ENCODE measurements at regions not wholly inside any gene's neighbourhood (a gene's known extent, or its start where the extent isn't known, plus 50 kb on each side); places are given as distances from the start of the nearest gene placed in this dataset.
"Not testable (repeated sequence)": the region's sequence is repeated elsewhere in the genome, so short reads cannot be mapped to it uniquely, and the experiment has no call there.

GRCh38 chr20:22055981-22056380 is 350.5 kb downstream of the PAX1 start:
- intact Hi-C loops (cut with DNase I): no loop called here
- DNase-seq (ENCODE audit: low spot score): no peak

DNA sequence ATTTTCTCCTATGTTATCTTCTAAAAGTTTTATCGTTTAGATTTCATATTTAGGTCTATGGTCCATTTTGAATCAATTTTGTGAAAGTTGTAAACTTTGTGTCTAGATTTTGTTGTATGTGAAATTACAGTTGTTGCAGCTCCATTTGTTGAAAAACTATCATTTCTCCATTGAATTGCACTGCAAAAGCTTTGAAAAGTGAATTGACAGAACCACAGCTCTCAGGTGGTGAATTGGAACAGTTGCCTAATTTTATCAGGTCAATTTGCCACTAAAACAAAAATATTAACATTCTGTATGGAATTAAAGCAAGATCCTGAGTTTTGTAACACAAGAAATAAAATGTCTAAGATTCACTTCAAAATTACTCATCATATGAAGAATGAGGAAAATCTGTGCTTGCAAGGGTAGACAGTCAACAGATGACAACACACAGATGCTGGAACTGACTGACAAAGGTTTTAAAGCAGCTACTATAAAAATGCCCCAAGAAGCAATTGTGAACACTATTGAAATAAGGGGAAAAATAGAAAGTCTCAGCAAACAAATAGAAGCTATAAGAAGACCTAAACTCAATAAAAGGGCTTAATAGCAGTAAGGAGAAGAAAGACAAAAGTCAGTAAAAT is 346.7 kb downstream of the PAX1 start:
- no peak for DNase-seq (ENCODE audit: low spot score)
- intact Hi-C loops (cut with DNase I): no loop called here

GRCh38 chr20:22045956-22046507 is 340.6 kb downstream of the PAX1 start:
- intact Hi-C loops (cut with DNase I): not testable (repeated sequence)

GRCh38 chr20:22027423-22027822 is 322.0 kb downstream of the PAX1 start:
- intact Hi-C loops (cut with DNase I): no loop called here
- no peak for DNase-seq (ENCODE audit: low spot score)

More at GRCh38 chr20:22045956-22046507, 340.6 kb downstream of the PAX1 start:
- DNase-seq (ENCODE audit: low spot score): not testable (repeated sequence)

GRCh38 chr20:22020201-22020600 is 314.7 kb downstream of the PAX1 start:
- intact Hi-C loops (cut with DNase I): no loop called here
- DNase-seq (ENCODE audit: low spot score): no peak

DNA sequence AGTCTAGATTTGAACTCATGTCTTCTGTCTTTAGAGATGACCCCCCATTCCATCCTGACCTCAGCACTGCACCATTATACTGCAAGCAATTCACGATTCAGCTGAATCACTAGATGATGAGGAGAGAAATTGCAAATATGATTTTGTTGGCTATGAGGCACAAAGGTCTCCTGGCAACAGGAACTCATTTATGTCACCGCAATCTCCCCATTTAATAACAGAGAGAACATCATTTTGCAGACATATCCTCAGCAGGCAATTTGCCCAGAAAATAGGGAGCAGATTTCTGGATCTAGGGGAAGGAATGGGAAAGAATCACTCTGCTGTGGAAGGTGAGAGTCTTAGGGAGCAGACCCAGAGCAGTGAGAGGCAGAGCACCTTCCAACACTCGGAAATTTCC is 303.0 kb downstream of the PAX1 start:
- intact Hi-C loops (cut with DNase I): no loop called here
- no peak for DNase-seq (ENCODE audit: low spot score)

DNA sequence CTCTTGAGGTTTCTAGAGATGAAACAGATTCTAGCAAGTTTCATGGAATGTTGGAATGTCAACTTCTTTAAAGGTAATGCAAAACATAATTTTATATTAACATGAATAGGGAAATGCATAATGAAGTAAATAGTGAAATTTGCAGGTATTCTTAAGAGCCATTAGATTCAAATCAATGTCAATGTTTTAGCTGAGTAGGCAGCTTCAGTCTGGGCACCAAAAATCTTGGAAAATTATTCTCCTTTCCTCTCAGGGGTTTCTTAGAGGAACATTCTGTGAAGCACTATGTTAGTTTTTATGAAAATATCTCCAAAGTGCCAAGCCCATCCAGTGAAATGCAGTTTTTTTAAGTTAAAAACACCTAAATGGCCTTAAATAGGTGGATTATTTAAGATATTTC is 300.8 kb downstream of the PAX1 start:
- intact Hi-C loops (cut with DNase I): no loop called here
- no peak for DNase-seq (ENCODE audit: low spot score)

GRCh38 chr20:22005535-22005934 is 300.1 kb downstream of the PAX1 start:
- DNase-seq (ENCODE audit: low spot score): no peak
- intact Hi-C loops (cut with DNase I): no loop called here

DNA sequence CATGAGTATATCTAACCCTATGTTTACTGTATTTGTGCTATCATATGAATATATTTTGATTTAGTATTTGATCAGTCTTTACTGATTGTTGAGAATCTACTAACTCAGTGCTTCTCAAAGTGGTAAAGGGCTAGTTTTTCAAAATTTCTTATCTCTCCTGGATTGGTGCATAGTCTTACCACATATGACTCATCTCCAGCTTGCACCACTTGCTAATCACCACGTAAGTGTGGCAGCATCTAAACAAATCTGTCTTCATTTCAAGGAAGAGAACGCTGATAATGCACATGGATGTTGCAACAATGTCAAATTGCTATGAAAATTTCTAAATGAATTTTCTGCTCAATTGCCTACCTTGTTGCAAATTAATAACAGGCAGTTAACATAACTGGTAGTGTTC is 299.5 kb downstream of the PAX1 start:
- no peak for DNase-seq (ENCODE audit: low spot score)
- intact Hi-C loops (cut with DNase I): no loop called here

DNA sequence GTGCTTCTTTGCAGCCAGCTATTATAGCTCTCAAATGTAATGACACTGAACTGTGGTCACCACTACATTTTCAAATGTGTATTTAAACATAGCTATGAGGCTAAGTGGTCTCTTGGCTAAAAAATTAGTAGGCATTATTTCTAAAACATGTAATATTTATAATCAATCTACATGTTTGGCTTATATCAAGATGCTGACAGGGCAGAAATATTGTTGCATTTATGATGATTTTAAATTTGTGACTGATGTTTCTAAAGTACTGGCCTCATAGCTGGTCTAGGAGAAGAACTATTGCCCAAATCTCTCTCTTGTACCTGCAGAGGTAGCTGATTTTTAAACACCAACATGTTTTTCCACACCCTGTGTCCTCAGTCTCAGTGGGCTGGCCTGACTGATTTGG is 298.2 kb downstream of the PAX1 start:
- intact Hi-C loops (cut with DNase I): no loop called here
- DNase-seq (ENCODE audit: low spot score): no peak

GRCh38 chr20:22001886-22002285 is 296.4 kb downstream of the PAX1 start:
- DNase-seq (ENCODE audit: low spot score): no peak
- intact Hi-C loops (cut with DNase I): no loop called here

DNA sequence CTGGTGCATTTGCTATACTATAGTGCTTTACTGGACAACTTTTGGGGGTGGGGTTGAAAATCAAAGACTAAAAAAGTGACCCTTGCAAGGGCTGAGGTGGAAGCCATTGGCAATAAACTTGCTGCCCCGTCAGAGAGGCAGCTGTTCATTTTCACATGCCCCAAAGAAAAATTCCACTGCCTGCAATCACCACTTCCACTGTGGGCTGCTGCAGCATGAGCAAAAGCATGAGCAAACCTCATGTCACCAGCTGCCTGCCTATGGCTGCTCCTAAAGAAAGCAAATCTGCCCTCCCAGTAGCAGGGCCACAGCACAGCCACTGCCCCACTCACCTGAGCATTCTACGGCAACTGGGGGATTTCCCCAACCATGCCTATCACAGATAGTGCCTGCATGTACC is 290.0 kb downstream of the PAX1 start:
- intact Hi-C loops (cut with DNase I): no loop called here
- DNase-seq (ENCODE audit: low spot score): no peak

DNA sequence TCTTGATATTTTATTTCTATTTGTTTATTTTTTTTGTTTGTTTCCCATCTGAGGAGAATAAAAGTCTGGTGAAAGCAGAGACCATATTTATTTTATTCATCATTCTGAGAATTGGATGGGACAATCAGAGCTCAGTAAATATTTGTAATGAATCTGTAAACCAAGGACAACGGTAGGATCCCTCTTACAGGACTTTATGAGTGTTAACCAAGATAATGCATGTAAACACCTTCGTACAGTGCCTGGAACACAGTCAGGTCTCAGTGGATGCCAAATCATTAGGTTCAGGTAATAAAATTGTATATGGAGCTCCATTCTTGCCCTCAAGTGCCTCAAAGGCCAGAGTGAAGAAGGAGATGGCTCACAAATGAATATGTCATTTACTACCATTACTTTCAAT is 288.7 kb downstream of the PAX1 start:
- intact Hi-C loops (cut with DNase I): no loop called here
- no peak for DNase-seq (ENCODE audit: low spot score)

GRCh38 chr20:21982559-21982958 is 277.1 kb downstream of the PAX1 start:
- intact Hi-C loops (cut with DNase I): no loop called here
- no peak for DNase-seq (ENCODE audit: low spot score)

GRCh38 chr20:21981597-21982344 is 276.3 kb downstream of the PAX1 start:
- intact Hi-C loops (cut with DNase I): no loop called here

GRCh38 chr20:21981179-21981578 is 275.7 kb downstream of the PAX1 start:
- DNase-seq (ENCODE audit: low spot score): no peak
- intact Hi-C loops (cut with DNase I): no loop called here

More at GRCh38 chr20:21981597-21982344, 276.3 kb downstream of the PAX1 start:
- no peak for DNase-seq (ENCODE audit: low spot score)

DNA sequence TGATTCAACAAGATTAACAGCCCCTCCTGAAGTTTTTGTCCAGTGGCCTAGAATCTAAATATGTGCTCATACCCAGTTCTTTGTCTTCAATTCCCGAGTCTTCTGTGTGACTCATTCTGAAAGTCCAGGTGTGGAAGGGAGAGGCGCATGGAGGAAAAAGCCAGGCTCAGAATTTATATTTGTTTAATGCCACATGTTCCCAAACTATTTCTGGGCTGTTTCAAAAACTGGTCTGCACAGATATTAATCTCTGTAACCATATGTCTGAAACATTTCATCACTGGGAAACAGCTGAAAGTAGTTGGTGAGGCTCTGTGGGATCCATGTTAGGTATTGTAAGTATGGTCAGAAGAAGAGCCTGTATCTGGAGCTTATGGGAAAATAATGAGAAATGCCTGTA is 266.0 kb downstream of the PAX1 start:
- DNase-seq (ENCODE audit: low spot score): no peak
- intact Hi-C loops (cut with DNase I): no loop called here

GRCh38 chr20:21968486-21968885 is 263.0 kb downstream of the PAX1 start:
- intact Hi-C loops (cut with DNase I): no loop called here
- no peak for DNase-seq (ENCODE audit: low spot score)

DNA sequence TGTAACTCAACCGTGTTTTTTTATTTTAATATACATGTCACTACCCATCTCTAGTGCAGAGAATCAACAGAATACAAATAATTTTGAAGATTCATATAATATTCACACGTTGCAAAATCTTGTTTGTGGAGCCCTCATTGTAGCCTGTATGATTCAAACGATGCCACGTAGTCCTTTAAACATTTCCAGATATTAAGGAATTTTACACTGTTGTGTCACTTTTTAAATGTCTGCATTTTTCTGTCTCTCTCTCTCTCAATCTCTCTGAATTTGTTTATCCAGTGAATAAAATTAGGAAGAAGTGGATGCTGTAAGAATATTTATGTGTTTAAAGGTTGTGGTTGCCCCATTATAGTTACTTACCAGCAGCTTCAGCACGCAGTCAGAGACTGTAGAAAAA is 262.0 kb downstream of the PAX1 start:
- DNase-seq (ENCODE audit: low spot score): no peak
- intact Hi-C loops (cut with DNase I): no loop called here

DNA sequence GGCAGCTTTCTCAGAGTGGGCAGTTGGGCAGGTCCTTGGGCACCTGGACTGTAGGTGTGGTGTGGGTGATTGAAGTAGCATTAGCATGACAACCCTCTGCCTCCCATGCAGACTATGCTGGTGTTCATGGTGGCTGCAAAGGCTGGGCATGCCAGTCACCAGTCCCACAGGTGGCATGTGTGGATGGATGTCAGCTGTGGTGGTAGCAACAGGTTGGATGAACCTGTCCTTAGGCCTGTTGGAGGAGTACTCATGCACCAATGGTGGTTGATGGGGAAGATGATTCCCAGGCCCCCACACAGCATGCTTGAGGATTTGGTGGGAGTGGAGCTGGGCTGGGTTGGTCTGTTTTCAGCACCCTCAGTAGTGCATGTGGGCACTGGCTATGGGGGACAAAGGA is 251.1 kb downstream of the PAX1 start:
- intact Hi-C loops (cut with DNase I): no loop called here
- DNase-seq (ENCODE audit: low spot score): no peak

- intact Hi-C loops (cut with DNase I): no loop called here
- DNase-seq (ENCODE audit: low spot score): no peak
These were observed 241.9 kb downstream of the PAX1 start for GRCh38 chr20:21947406-21947805.
